ENCODE measurements at regions not wholly inside any gene's neighbourhood (a gene's known extent, or its start where the extent isn't known, plus 50 kb on each side); places are given as distances from the start of the nearest gene placed in this dataset.
A peak's percentile ranks its signal among the peaks of the same experiment; 100 is the strongest.
"Not testable (repeated sequence)": the region's sequence is repeated elsewhere in the genome, so short reads cannot be mapped to it uniquely, and the experiment has no call there.

- no peak overlapping the region for H3K4me3 ChIP-seq
- H3K9me3 ChIP-seq, result no peaks in the 10 kb centered on the region
- H3K27ac ChIP-seq, result no peak overlapping the region
- no peak for TF ChIP-seq CTCF (IDR thresholded peaks at IDR 0.05)
- no peaks in the 10 kb centered on the region for H3K4me1 ChIP-seq
- ATAC-seq (no peak), DNase-seq (no peak)
- no peaks in the 10 kb centered on the region for H3K27me3 ChIP-seq
- intact Hi-C loops (cut with DNase I), result no loop called here
- H3K36me3 ChIP-seq, result no peaks in the 10 kb centered on the region
These were observed 664.2 kb downstream of the QKI start for GRCh38 chr6:164078532-164079274.

DNA sequence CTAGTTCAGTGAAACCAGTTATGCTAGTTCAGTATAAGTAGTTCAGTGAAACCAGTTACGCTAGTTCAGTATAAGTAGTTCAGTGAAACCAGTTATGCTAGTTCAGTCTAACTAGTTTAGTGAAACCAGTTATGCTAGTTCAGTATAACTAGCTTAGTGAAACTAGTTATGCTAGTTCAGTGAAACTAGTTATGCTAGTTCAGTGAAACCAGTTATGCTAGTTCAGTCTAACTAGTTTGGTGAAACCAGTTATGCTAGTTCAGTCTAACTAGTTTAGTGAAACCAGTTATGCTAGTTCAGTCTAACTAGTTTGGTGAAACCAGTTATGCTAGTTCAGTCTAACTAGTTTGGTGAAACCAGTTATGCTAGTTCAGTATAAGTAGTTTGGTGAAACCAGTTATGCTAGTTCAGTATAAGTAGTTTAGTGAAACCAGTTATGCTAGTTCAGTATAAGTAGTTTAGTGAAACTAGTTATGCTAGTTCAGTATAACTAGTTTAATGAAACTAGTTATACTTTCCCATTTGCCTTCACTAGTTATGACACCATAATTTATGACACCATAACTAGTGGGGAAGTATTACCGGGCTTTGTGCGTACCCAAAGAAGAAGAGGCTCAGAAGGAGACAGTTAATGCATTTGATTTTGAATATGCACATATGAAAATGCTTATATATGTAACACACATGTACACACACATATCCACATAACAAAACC lies 662.5 kb downstream of the QKI start:
- H3K36me3 ChIP-seq; intact Hi-C loops (cut with DNase I); ATAC-seq: not testable (repeated sequence)

DNA sequence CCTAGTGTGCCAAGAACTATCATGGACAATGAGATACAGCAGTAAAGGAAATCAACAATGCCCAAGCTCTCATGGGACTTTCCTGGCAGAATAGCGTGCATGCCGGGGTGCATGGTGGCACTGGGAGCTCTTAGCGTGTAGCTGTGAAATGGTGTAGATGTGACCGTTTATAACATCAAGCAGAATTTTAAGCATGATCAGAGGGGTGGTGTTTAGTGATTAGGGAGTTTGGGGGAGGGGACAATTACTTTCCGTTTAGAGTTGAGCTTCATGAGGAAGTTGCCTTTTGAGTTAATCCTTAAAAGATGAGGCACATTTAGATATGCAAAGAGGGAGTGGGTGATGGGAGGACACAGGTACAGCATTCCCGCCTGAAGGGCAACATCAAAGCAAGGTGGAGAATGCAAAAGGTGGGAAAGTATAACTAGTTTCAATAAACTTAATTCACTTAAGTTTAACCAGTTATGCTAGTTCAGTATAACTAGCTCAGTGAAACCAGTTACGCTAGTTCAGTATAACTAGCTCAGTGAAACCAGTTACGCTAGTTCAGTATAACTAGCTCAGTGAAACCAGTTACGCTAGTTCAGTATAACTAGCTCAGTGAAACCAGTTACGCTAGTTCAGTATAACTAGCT lies 661.6 kb downstream of the QKI start:
- no peaks in the 10 kb centered on the region for H3K27me3 ChIP-seq
- intact Hi-C loops (cut with DNase I), result no loop called here
- DNase-seq (no peak), ATAC-seq (no peak)
- no peak overlapping the region for H3K27ac ChIP-seq
- no peak overlapping the region for H3K4me3 ChIP-seq
- no peaks in the 10 kb centered on the region for H3K9me3 ChIP-seq
- H3K36me3 ChIP-seq, result no peaks in the 10 kb centered on the region
- TF ChIP-seq CTCF (IDR thresholded peaks at IDR 0.05), result no peak
- no peaks in the 10 kb centered on the region for H3K4me1 ChIP-seq

More for the DNA sequence above, 662.5 kb downstream of the QKI start:
- not testable (repeated sequence) for H3K9me3 ChIP-seq, DNase-seq, H3K27ac ChIP-seq, H3K4me1 ChIP-seq, H3K27me3 ChIP-seq, H3K4me3 ChIP-seq

DNA sequence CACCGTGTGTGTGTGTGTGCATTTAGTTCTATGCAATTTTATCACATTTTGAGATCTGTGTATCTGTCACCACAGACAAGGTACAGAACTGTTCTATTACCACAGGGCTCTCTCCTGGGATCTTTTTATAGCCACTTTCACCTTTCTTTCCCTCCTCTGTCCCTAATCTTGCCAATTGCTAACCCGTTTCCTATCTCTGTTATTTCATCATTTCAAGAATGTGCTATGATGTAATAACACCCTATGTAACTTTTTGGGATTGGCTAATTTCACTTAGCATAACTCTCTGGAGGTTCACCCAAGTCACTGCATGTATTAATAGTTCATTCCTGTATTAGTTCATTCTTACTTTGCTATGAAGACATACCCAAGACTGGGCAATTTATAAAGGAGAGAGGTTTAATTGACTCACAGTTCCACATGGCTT lies 657.7 kb downstream of the QKI start:
- no peak for DNase-seq
- no peak for ATAC-seq
- no peaks in the 10 kb centered on the region for H3K27me3 ChIP-seq
- no peaks in the 10 kb centered on the region for H3K9me3 ChIP-seq
- intact Hi-C loops (cut with DNase I), result no loop called here
- H3K4me1 ChIP-seq, result no peaks in the 10 kb centered on the region
- TF ChIP-seq CTCF (IDR thresholded peaks at IDR 0.05), result no peak
- no peak overlapping the region for H3K27ac ChIP-seq
- H3K36me3 ChIP-seq, result no peaks in the 10 kb centered on the region
- no peak overlapping the region for H3K4me3 ChIP-seq

DNA sequence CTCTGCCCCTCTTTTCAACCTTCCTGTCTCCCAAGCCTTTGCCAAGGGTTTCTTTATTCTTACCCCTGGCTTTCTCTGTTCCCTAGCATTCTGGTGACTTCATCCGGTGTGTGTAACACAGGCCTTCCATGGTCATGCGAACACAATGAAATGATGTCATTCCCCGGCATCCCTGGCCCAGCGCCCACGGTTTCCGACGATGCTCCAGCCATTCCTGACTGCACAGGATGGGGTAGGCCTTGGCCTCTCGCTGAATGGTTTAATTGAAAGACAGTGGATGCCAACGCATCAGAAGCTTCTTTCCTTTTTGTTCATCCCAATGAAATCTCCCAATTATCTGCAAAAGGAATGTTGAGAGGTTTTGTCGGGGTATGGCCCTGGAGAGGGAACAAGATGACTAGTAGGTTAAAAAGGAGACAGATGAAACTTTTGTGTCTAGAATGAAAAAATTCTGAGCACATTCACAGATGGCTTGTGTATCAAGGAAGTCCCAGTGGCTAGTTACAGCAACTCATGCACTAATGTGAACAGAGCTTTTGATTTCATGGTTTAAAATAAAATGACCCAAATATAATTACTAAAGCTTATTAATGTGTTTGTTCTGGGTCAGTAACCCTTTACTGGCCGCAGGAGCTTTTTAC lies 655.0 kb downstream of the QKI start:
- peak; percentile 51 for ATAC-seq

More for the DNA sequence above, 655.0 kb downstream of the QKI start:
- Histone ChIP-seq H3K27me3 (no peaks in the 10 kb centered on the region), H3K36me3 (no peaks in the 10 kb centered on the region), H3K4me1 (no peaks in the 10 kb centered on the region), H3K4me3 (no peak overlapping the region), H3K9me3 (no peaks in the 10 kb centered on the region), H3K27ac (peak overlapping the region; percentile 47 to 59)
- intact Hi-C loops (cut with DNase I), result no loop called here
- peak in 1 of 4 donors; percentile 46 for DNase-seq
- no peak for TF ChIP-seq CTCF (IDR thresholded peaks at IDR 0.05)
